Thyroid gland (tissue), 4 donors: ENCODE measurements at regions not wholly inside any gene's neighbourhood (a gene's known extent, or its start where the extent isn't known, plus 50 kb on each side); places are given as distances from the start of the nearest gene placed in this dataset.

Source experiments
- POLR2A ChIP-seq, 2 donors: fragments of 450-650 bp; IDR thresholded peaks; one replicate each; pipeline ENCODE4 v1.6.1; 2017; ENCODE audit warnings: antibody characterized with exemption in 2 of 2, mild to moderate bottlenecking in 2 of 2, moderate library complexity in 1 of 2
- TF ChIP-seq, protein P1 (sequence below), 6 experiments: fragments of 200-600 bp in 3 of 6; fragments of 450-650 bp in 3 of 6; sonication (generic) in 3 of 6; IDR thresholded peaks; one replicate each; pipeline ENCODE4 v1.5.1; 2016 to 2019; ENCODE audit warnings: antibody characterized with exemption in 6 of 6, mild to moderate bottlenecking in 2 of 6, inconsistent platforms in 1 of 6, moderate library complexity in 1 of 6

DNA sequence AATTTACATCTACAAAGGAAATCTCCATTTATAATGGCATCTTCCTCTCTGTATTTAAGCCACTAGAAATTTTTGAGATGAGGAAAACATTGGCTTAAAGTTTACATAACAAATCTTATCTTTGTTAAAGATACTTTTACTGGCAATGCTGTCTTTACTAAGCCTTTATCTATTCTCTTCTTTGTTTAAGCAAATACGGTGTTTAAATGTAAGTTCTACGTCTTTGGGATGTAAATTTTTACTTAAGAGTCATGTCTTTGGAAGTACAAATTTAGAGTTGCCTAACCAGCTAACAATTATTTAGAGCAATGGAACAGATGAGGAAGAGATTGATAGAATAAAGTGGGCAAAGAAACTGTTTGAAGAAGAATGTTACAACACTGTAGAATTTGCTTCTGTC lies 1024.0 kb upstream of the PCDH10 start:
- TF ChIP-seq, protein P1, sequence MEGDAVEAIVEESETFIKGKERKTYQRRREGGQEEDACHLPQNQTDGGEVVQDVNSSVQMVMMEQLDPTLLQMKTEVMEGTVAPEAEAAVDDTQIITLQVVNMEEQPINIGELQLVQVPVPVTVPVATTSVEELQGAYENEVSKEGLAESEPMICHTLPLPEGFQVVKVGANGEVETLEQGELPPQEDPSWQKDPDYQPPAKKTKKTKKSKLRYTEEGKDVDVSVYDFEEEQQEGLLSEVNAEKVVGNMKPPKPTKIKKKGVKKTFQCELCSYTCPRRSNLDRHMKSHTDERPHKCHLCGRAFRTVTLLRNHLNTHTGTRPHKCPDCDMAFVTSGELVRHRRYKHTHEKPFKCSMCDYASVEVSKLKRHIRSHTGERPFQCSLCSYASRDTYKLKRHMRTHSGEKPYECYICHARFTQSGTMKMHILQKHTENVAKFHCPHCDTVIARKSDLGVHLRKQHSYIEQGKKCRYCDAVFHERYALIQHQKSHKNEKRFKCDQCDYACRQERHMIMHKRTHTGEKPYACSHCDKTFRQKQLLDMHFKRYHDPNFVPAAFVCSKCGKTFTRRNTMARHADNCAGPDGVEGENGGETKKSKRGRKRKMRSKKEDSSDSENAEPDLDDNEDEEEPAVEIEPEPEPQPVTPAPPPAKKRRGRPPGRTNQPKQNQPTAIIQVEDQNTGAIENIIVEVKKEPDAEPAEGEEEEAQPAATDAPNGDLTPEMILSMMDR (IDR thresholded peaks at IDR 0.05) = no peak
- no peak for TF ChIP-seq POLR2A (IDR thresholded peaks at IDR 0.05)
